GM18873 (cell line): ENCODE measurements at regions not wholly inside any gene's neighbourhood (a gene's known extent, or its start where the extent isn't known, plus 50 kb on each side); places are given as distances from the start of the nearest gene placed in this dataset.

Source experiments
- ATAC-seq: cut with Tn5 transposase; IDR thresholded peaks from one replicate; pipeline ENCODE4 v1.9.1; 2021; ENCODE audit warnings: mild to moderate bottlenecking, moderate library complexity, moderate number of reproducible peaks; ENCODE audit not compliant: unreplicated experiment, low FRiP score

GRCh38 chr13:40496035-40496810, 170.2 kb downstream of the FOXO1 start:
- no peak for ATAC-seq

DNA sequence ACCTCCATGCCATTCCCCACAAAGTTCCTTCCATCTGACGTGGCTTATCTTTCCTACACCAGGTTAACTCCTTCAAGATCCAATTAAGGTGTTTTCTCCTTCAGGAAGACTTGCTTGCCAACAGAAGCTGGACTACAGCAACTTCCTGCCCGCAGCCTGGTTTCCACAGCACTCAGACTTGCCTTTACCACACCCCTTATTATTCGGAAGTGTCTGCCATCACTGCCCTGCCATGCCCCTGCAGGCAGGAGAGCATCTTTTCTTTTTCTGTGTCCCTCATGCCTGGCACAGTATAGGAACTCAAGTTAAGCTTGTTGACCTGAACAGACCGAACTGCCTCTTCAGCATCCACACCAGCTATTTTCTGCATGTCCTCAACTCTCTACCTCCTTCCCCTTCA, 168.0 kb downstream of the FOXO1 start:
- no peak for ATAC-seq

DNA sequence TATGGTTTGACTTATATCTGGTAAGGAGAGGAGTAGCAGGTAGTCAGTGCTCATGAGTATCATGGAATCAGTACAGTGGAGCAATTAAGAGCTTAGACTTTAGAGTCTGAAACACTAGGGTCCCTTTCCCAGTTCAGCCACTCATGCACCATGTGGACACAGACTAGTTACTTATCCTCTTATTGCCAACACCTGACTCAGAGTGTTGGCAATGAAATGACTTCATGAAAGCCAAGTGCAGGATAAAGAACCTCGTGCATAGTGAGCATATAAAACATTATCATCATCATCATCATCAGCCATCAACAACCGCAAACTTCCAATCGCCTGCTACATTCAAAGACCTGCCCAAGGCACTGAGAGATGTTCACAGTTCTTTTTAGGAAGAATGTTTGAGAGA, 164.2 kb downstream of the FOXO1 start:
- no peak for ATAC-seq

DNA sequence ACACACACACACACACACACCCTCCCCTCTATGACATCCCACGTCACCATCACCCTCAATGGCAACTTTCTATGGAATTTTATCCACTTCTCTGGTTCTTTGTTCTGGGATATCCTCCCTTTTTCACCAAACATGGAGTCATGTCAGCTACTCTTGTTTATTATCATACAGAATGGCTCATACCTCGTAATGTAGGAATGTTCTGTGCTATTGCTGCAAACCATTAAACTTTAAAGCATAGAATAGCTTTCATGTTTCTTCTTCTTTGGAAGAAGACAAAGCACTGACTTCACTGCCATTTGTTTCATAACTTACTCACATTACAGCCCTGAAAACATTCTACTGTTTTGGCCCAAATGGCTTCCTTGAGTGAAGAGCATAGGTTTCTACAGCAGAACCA, 163.4 kb downstream of the FOXO1 start:
- no peak for ATAC-seq

GRCh38 chr13:40503966-40504591, 162.4 kb downstream of the FOXO1 start:
- no peak for ATAC-seq

DNA sequence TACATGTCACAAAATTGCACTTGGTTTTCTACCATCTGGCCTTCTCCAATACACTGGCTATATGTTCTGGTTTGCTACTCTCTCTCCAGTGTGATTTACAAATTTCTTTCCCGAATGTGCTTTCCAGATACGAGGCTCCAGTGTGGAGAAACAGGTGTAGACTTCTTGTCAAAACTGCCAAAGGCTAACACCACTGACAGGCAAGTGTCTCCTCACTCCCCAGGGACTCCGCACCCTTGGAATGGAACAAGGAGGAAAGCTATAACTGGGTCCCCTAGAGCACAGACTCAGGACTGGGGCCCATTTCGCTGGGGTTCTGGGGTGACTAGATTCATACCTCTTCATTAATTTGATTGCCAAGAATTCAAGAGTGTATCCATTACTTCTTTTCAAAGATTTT, 161.8 kb downstream of the FOXO1 start:
- no peak for ATAC-seq

DNA sequence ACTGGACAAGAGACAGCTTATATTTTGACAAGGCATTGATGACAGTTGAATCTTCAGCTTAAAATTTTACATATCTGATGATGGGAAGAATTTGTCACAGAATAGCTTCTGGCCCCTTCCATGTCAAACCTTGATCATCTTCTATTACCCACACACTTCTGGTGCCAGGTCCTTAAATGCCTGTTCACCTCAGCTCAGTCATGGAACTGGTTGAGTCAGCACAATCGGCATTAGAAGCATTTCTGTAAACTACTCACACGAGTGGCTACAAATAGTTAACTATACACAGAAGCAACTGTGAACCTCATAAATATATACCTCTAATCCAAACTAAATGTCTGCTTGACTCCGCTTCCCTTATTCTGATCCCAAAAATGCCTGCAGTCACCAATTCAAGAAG, 161.2 kb downstream of the FOXO1 start:
- ATAC-seq: no peak
